ENCODE measurements at regions not wholly inside any gene's neighbourhood (a gene's known extent, or its start where the extent isn't known, plus 50 kb on each side); places are given as distances from the start of the nearest gene placed in this dataset.

DNA sequence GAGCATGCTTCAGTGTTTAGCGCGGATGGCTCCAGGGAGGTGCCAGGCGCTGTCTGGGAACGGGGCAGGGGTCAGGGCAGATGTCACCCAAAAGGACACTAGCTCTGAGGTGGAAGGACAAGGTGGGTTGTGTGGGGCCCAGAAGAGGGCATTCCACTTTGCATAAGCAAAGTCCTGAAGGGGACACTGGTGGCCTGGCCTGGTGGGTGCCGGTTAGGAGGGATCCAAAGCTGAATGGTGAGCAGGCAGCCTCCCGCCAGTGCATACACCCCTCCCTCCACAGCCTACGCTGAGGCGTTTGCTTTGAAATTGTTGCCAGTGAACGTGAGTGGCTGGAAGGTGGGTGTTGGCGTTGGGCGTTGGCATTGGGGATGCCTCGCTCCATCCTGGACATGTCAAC is 192.1 kb downstream of the BMP7 start:
- in situ Hi-C loops (cut with HindIII; ENCODE audit: low pct_unique_long_range_greater_than_20kb, low sequenced_read_pairs) (no loop called here), intact Hi-C loops (cut with micrococcal nuclease; ENCODE audit: unreplicated experiment) (no loop called here)
- Histone ChIP-seq H3K36me3 (ENCODE audit: control insufficient read depth, insufficient read depth, low read length) (no peaks in the 10 kb centered on the region), H3K4me3 (ENCODE audit: low read depth in 2 of 2, low read length in 2 of 2) (no peak overlapping the region), H3K9me3 (ENCODE audit: control insufficient read depth, insufficient read depth, low read depth, low read length) (peaks cover 5% of the 10 kb centered on the region; the same call in 1 of the 2 replicates), H3K4me1 (ENCODE audit: control insufficient read depth, insufficient read depth, low read length) (no peaks in the 10 kb centered on the region), H3K27ac (ENCODE audit: low read length) (no peak overlapping the region), H3K27me3 (ENCODE audit: control insufficient read depth, insufficient read depth, low read length) (peaks cover under 1% of the 10 kb centered on the region)
- ATAC-seq: no peak
- ChIA-PET CTCF (no interaction called here), POLR2A (no interaction called here)
- DNase-seq (ENCODE audit: low read depth, low spot score): no peak
- no TSS peak for BruUV-seq (replicated peaks)
- TF ChIP-seq TCF7L2 (IDR thresholded peaks at IDR 0.05; ENCODE audit: low read depth, low read length): no peak
- TF ChIP-seq, protein P1, sequence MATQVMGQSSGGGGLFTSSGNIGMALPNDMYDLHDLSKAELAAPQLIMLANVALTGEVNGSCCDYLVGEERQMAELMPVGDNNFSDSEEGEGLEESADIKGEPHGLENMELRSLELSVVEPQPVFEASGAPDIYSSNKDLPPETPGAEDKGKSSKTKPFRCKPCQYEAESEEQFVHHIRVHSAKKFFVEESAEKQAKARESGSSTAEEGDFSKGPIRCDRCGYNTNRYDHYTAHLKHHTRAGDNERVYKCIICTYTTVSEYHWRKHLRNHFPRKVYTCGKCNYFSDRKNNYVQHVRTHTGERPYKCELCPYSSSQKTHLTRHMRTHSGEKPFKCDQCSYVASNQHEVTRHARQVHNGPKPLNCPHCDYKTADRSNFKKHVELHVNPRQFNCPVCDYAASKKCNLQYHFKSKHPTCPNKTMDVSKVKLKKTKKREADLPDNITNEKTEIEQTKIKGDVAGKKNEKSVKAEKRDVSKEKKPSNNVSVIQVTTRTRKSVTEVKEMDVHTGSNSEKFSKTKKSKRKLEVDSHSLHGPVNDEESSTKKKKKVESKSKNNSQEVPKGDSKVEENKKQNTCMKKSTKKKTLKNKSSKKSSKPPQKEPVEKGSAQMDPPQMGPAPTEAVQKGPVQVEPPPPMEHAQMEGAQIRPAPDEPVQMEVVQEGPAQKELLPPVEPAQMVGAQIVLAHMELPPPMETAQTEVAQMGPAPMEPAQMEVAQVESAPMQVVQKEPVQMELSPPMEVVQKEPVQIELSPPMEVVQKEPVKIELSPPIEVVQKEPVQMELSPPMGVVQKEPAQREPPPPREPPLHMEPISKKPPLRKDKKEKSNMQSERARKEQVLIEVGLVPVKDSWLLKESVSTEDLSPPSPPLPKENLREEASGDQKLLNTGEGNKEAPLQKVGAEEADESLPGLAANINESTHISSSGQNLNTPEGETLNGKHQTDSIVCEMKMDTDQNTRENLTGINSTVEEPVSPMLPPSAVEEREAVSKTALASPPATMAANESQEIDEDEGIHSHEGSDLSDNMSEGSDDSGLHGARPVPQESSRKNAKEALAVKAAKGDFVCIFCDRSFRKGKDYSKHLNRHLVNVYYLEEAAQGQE (IDR thresholded peaks at IDR 0.05; ENCODE audit: insufficient read depth in 1 of 2, low read depth in 2 of 2, low read length in 1 of 2): no peak
- no peak for TF ChIP-seq POLR2AphosphoS5 (IDR thresholded peaks at IDR 0.05; ENCODE audit: low read depth, low read length)
- TF ChIP-seq, protein P2, sequence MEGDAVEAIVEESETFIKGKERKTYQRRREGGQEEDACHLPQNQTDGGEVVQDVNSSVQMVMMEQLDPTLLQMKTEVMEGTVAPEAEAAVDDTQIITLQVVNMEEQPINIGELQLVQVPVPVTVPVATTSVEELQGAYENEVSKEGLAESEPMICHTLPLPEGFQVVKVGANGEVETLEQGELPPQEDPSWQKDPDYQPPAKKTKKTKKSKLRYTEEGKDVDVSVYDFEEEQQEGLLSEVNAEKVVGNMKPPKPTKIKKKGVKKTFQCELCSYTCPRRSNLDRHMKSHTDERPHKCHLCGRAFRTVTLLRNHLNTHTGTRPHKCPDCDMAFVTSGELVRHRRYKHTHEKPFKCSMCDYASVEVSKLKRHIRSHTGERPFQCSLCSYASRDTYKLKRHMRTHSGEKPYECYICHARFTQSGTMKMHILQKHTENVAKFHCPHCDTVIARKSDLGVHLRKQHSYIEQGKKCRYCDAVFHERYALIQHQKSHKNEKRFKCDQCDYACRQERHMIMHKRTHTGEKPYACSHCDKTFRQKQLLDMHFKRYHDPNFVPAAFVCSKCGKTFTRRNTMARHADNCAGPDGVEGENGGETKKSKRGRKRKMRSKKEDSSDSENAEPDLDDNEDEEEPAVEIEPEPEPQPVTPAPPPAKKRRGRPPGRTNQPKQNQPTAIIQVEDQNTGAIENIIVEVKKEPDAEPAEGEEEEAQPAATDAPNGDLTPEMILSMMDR (IDR thresholded peaks at IDR 0.05): no peak
- no peak for TF ChIP-seq SIN3A (IDR thresholded peaks at IDR 0.05; ENCODE audit: borderline replicate concordance, insufficient read depth, low read depth, low read length)

GRCh38 chr20:57075181-57075580 is 191.3 kb downstream of the BMP7 start:
- no TSS peak for BruUV-seq (replicated peaks)
- in situ Hi-C loops (cut with HindIII; ENCODE audit: low pct_unique_long_range_greater_than_20kb, low sequenced_read_pairs): no loop called here
- ChIA-PET POLR2A (no interaction called here), CTCF (no interaction called here)
- DNase-seq (ENCODE audit: low read depth, low spot score): no peak
- intact Hi-C loops (cut with micrococcal nuclease; ENCODE audit: unreplicated experiment): no loop called here
- ATAC-seq: no peak
- TF ChIP-seq POLR2AphosphoS5 (IDR thresholded peaks at IDR 0.05; ENCODE audit: low read depth, low read length): no peak
- no peak for TF ChIP-seq SIN3A (IDR thresholded peaks at IDR 0.05; ENCODE audit: borderline replicate concordance, insufficient read depth, low read depth, low read length)
- TF ChIP-seq, protein P1 (IDR thresholded peaks at IDR 0.05; ENCODE audit: insufficient read depth in 1 of 2, low read depth in 2 of 2, low read length in 1 of 2): no peak
- Histone ChIP-seq H3K36me3 (ENCODE audit: control insufficient read depth, insufficient read depth, low read length) (no peaks in the 10 kb centered on the region), H3K9me3 (ENCODE audit: control insufficient read depth, insufficient read depth, low read depth, low read length) (peaks cover 5% of the 10 kb centered on the region; the same call in 1 of the 2 replicates), H3K27me3 (ENCODE audit: control insufficient read depth, insufficient read depth, low read length) (no peaks in the 10 kb centered on the region; the same call in 1 of the 2 replicates), H3K4me1 (ENCODE audit: control insufficient read depth, insufficient read depth, low read length) (no peaks in the 10 kb centered on the region), H3K27ac (ENCODE audit: low read length) (no peak overlapping the region), H3K4me3 (ENCODE audit: low read depth in 2 of 2, low read length in 2 of 2) (no peak overlapping the region)
